ENCODE measurements at regions not wholly inside any gene's neighbourhood (a gene's known extent, or its start where the extent isn't known, plus 50 kb on each side); places are given as distances from the start of the nearest gene placed in this dataset.

- no peak for DNase-seq (ENCODE audit: low read depth, low spot score)
- POLR2A ChIA-PET, result no interaction called here
- no peak for TF ChIP-seq CTCF (IDR thresholded peaks at IDR 0.05; ENCODE audit: insufficient read depth, low read length, missing control alignments)
- no peak overlapping the region for H3K4me3 ChIP-seq (ENCODE audit: low read depth, low read length)
- CTCF ChIA-PET, result no interaction called here
These were observed 243.1 kb upstream of the BLID start for GRCh38 chr11:122359081-122359571.

GRCh38 chr11:122358292-122358691 is 242.3 kb upstream of the BLID start:
- POLR2A ChIA-PET, result no interaction called here

DNA sequence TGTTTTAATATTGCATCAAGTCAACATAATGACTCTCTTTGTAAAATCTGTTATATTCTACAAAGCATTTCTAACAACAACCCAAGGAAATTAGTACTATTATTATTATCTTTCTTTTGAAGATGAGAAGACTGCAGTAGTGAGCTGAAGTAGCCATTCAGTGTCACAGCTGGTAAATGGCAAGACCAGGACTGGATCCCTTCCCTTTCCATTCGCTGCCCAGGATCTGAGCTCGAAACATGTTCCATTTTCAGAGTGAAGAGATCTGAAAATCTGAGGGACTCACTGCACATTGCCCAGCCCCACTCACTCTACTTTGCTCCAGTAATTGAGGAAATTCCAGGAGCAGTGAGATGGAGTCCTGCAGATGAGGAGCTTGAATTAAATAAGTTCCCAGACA is 240.0 kb upstream of the BLID start:
- no peak for DNase-seq (ENCODE audit: low read depth, low spot score)
- ChIA-PET POLR2A (no interaction called here), CTCF (no interaction called here)
- TF ChIP-seq CTCF (IDR thresholded peaks at IDR 0.05; ENCODE audit: insufficient read depth, low read length, missing control alignments), result no peak
- no peak overlapping the region for H3K4me3 ChIP-seq (ENCODE audit: low read depth, low read length)

More at GRCh38 chr11:122358292-122358691, 242.3 kb upstream of the BLID start:
- DNase-seq (ENCODE audit: low read depth, low spot score), result no peak
- no peak overlapping the region for H3K4me3 ChIP-seq (ENCODE audit: low read depth, low read length)
- CTCF ChIA-PET, result no interaction called here
- TF ChIP-seq CTCF (IDR thresholded peaks at IDR 0.05; ENCODE audit: insufficient read depth, low read length, missing control alignments), result no peak

DNA sequence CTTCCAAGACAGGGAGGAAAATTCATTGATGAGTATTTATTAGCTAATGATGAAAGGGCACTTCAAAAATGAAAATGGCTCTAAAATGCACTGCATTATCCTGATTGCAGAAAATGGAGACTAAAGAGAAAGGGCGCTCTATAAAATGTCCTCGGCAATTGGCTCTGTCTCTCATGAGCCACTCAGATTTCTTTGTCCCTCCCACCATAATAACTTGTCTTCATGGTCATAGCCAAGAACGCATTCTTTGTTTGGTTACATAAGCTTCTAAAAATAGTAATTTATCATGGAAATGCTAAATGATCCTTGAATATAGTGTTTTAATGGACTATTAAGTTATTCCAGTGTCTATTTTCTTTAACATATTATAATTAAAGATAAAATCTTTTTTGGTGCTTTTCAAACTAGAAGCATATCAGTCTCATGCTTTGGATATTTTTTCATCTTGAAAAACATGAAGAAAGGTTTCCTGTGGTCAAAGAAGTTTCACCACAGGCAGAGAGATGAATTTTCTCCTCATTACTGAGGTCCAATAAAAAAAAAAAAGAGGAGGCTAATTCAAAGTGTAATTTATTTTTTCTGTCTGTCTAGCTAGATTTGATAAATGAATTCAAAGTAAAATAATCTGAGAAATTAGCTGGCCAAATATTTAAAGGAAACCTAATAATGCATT is 238.1 kb upstream of the BLID start:
- DNase-seq (ENCODE audit: low read depth, low spot score), result no peak
- no peak for TF ChIP-seq CTCF (IDR thresholded peaks at IDR 0.05; ENCODE audit: insufficient read depth, low read length, missing control alignments)
- no peak overlapping the region for H3K4me3 ChIP-seq (ENCODE audit: low read depth, low read length)
- ChIA-PET POLR2A (no interaction called here), CTCF (interaction anchor here (0.6 kb wide), 1 partner anchor 236 kb away, joined by 5 read pairs; no protein-coding TSS in a partner anchor)

GRCh38 chr11:122353561-122353960 is 237.5 kb upstream of the BLID start:
- POLR2A ChIA-PET, result no interaction called here
- H3K4me3 ChIP-seq (ENCODE audit: low read depth, low read length), result no peak overlapping the region
- CTCF ChIA-PET, result no interaction called here
- no peak for TF ChIP-seq CTCF (IDR thresholded peaks at IDR 0.05; ENCODE audit: insufficient read depth, low read length, missing control alignments)
- no peak for DNase-seq (ENCODE audit: low read depth, low spot score)

GRCh38 chr11:122348659-122349409 is 232.8 kb upstream of the BLID start:
- POLR2A ChIA-PET, result no interaction called here
- no peak for DNase-seq (ENCODE audit: low read depth, low spot score)
- no peak for TF ChIP-seq CTCF (IDR thresholded peaks at IDR 0.05; ENCODE audit: insufficient read depth, low read length, missing control alignments)
- no peak overlapping the region for H3K4me3 ChIP-seq (ENCODE audit: low read depth, low read length)
- CTCF ChIA-PET, result no interaction called here

Data from AG04449 (cell line).